ENCODE measurements at regions not wholly inside any gene's neighbourhood (a gene's known extent, or its start where the extent isn't known, plus 50 kb on each side); places are given as distances from the start of the nearest gene placed in this dataset.

GRCh38 chr3:26246901-26247300 lies 375.7 kb upstream of the LRRC3B start:
- TF ChIP-seq CTCF (IDR thresholded peaks at IDR 0.05; ENCODE audit: low read depth, low read length, missing input control), result no peak
- TF ChIP-seq MAX (IDR thresholded peaks at IDR 0.05), result no peak
- TF ChIP-seq TAF1 (conservative IDR thresholded peaks at IDR 0.05), result no peak
- TF ChIP-seq HNF4G (IDR thresholded peaks at IDR 0.05), result no peak
- TF ChIP-seq, protein P1, sequence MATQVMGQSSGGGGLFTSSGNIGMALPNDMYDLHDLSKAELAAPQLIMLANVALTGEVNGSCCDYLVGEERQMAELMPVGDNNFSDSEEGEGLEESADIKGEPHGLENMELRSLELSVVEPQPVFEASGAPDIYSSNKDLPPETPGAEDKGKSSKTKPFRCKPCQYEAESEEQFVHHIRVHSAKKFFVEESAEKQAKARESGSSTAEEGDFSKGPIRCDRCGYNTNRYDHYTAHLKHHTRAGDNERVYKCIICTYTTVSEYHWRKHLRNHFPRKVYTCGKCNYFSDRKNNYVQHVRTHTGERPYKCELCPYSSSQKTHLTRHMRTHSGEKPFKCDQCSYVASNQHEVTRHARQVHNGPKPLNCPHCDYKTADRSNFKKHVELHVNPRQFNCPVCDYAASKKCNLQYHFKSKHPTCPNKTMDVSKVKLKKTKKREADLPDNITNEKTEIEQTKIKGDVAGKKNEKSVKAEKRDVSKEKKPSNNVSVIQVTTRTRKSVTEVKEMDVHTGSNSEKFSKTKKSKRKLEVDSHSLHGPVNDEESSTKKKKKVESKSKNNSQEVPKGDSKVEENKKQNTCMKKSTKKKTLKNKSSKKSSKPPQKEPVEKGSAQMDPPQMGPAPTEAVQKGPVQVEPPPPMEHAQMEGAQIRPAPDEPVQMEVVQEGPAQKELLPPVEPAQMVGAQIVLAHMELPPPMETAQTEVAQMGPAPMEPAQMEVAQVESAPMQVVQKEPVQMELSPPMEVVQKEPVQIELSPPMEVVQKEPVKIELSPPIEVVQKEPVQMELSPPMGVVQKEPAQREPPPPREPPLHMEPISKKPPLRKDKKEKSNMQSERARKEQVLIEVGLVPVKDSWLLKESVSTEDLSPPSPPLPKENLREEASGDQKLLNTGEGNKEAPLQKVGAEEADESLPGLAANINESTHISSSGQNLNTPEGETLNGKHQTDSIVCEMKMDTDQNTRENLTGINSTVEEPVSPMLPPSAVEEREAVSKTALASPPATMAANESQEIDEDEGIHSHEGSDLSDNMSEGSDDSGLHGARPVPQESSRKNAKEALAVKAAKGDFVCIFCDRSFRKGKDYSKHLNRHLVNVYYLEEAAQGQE (IDR thresholded peaks at IDR 0.05), result no peak
- TF ChIP-seq JUND (IDR thresholded peaks at IDR 0.05), result no peak
- TF ChIP-seq SP1 (IDR thresholded peaks at IDR 0.05), result no peak
- no peak for TF ChIP-seq ATF3 (IDR thresholded peaks at IDR 0.05)
- TF ChIP-seq RAD21 (IDR thresholded peaks at IDR 0.05), result no peak

Data from liver (tissue), 3 donors.